Endometrium (tissue), 2 donors: ENCODE measurements at regions not wholly inside any gene's neighbourhood (a gene's known extent, or its start where the extent isn't known, plus 50 kb on each side); places are given as distances from the start of the nearest gene placed in this dataset.
"Not testable (repeated sequence)": the region's sequence is repeated elsewhere in the genome, so short reads cannot be mapped to it uniquely, and the experiment has no call there.

Source experiments
- FAIRE-seq: peaks from 2 replicates; lab custom pipeline; 2012; peaks lifted over from hg19 to GRCh38; lab: Jason Lieb, UNC
- donor health status: control.
- donor health status: control.

DNA sequence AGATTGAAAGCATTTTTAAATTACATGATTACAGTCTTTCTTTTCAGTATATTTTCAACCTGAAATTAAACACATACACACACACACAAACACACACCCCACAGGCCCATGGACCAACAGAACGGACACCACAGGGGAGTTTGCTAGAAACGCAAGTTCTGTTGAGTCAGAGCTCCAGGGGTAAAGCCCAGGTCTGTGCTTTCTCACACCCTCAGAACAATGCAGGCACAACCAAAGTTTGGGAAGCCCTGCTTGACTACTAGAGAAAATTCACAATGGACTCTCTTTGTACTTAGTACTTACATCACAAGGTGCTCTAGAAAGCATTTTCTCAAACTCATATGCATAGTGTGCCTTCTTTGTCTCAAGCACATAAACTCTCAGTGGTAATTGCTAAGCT lies 704.0 kb upstream of the IGFBP3 start:
- no peak for FAIRE-seq

DNA sequence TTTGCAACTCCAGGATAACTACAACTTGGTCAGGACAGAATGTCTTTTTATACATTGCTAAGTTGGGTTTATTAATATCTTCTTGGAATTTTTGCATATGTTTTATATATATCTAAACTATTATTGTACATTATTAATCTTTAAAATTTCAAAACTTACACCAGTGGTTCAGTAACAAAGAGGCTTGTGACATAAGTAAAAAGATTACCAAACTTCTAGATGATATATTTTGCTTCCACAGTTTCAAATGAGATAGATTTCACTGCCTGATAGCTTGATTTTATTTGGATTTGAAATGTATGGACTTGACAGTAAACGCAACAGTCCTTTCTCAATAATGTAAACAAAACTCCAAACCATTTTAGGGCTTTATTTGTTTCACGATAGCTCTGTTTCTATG lies 701.2 kb upstream of the IGFBP3 start:
- peak; percentile 12 for FAIRE-seq

DNA sequence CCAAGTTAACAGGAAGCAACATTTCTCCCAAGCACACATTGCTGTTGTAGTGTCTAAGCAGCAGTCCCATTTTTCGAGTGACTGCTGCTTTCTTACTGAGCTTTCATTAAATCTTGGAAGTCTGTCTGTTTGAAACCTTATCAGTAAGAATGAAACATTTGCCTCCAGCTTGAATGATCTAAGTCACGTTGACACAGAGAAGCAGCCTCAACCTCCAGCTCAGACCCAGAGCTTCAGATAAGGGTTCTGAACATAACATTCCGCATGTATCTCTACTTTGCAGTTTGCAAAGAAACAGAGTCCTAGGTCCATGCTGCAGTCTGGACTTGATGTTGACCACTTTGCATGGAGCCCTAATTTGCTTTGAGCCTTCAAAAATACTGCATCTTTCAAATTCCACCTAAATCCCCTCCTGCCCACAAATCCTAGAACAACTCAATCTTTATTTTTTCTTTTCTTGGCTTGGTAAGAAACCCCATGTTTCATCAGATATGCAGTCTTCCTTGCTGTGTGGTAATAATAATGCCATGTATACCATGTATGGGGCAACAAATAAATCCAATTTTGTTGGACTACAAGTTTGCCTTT lies 698.7 kb upstream of the IGFBP3 start:
- no peak for FAIRE-seq

DNA sequence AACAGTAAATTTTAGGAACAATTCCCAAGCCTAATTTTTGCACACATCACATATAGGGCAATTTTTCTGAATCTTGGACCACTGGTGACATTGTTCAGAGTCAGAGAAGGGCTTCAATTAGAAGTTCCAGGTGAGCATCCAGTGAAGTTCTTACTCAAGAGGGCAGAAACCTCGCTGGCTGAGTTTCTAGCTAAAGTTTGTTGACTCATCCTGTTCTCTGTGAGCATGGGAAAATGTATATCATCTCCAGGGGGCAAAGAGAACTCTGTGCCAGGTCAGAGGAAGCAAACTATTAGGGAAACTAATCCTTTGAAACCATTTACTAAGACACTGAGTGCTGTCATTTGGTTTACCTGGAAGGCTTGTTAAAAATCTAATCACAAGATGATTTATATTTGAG lies 695.6 kb upstream of the IGFBP3 start:
- FAIRE-seq: no peak

DNA sequence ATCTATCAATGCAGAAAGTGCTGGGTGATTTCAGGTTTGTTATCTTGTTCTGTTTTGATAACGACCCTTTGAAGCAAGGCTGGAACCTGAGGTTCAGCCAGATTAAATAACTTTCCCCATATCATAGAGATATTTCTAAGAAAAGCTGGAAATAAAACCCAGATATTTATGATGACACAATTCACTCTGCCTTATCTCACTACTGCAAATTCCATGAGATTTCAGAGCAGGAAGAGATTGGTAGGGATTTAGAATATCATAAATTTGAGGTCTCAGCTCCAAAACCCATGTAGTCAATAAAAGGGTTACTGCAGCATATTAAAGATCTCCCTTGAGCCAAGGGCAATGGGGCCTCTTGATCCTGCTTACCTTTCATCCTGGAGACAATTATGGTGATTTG lies 692.5 kb upstream of the IGFBP3 start:
- no peak for FAIRE-seq

DNA sequence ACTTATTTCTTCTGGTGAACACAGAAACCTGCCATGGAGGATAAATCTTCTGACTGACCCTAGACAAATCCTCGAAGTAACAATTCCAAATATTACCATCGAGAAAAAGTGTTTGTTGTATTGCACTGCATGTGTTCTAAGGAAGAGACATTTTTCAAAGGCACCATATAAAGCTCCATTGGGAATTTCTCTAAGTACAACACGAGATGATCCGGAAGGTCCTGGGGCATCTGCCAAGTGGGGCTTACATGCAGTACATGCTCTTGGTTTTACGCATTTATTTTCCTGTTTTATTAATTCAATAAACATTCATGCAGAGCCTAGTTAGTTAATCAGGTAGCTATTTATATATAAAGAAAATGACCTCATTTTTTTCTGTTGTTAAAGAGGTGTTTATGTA lies 692.0 kb upstream of the IGFBP3 start:
- no peak for FAIRE-seq

DNA sequence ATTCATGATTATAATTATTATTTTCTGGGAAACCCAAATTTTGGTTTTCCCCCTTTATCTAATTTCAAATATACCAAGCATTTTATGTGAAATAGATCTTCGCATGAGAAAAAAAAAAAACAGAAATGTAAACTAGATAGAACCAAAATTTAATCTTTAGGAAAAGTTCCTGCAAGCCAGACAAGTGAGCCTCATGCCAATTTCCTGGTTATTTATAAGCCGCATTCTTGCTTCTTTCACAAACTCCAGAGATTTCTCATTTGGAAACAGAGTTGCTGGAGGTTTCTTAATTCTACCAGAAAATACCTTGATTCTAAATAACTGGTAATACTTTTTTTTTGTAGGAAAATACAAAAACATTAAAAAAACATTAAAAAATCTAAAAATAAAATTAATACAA lies 690.4 kb upstream of the IGFBP3 start:
- no peak for FAIRE-seq

DNA sequence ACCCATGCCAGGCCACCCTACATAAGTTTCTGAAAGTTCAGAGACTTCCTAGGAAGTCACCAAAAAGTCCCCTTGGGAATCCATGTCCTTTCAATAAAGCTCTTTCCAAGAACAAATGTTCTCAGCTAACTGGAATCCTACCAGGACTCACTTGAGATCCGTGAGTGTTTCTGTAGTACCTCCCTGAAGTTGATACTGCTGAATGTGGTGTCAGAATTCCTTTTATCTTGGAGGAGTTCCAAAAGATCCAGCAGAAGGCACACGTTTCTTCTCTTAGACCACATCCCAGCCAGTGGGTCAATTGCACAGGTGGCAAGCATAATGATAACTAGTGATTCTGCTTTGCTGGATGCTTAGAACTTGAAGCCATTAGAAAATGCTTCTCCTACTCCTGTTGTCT lies 689.7 kb upstream of the IGFBP3 start:
- no peak for FAIRE-seq

DNA sequence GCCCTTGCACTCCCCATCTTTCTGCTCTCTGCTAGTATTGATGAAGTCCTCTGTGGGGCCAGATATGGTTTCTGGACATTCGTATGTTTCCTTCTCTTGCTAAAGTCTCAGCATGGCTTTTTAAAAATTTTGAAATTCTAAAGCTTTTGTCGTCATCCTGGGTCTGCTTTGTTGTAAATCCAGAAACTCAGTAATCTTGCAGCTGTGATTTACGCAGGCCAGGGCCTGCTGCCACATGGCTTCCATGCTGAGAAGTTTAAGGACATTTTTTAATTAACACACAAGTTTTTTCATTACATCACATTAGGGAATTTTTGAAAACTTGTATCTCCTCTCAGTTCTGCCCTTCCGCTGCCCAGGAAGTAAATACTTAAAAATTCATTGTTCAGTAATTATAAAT lies 686.1 kb upstream of the IGFBP3 start:
- no peak for FAIRE-seq

DNA sequence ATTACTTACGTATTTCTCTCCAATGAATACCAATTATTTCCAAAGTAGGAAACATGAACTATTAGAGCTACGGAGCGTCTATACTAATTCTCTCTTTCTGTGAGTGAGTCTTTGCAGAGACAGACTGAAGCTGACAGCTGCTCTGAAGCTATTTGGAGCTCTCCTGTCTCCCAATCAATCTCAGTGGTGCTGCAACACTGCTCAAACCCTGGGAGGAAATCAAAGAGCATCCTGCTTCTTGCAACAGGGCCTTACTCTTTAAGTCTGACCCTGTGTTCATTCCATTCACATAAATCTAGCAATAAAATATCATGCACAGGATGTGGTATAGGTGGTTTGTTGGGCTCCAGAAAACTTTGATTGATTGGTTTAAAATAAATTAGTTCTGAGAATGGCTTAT lies 685.7 kb upstream of the IGFBP3 start:
- FAIRE-seq: no peak

DNA sequence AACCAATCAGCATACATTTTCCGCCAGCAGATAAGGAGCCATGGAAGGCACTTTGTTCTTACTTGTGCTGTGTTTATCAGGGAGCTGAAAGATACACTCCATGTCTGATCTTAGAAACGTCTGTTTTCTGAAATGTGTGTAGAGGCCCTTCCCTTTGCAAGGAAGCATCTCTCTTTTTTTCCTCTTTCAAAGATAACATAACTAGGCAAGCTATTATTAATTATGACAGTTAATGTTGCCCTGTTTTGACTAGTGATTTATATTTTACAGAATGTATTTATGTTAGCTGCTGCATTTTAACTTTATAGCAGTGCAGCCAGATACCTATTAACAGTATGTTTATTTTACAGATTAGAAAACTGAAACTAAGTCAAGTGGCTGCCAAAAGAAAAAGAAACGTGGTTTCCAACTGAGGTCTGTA lies 683.2 kb upstream of the IGFBP3 start:
- no peak for FAIRE-seq

DNA sequence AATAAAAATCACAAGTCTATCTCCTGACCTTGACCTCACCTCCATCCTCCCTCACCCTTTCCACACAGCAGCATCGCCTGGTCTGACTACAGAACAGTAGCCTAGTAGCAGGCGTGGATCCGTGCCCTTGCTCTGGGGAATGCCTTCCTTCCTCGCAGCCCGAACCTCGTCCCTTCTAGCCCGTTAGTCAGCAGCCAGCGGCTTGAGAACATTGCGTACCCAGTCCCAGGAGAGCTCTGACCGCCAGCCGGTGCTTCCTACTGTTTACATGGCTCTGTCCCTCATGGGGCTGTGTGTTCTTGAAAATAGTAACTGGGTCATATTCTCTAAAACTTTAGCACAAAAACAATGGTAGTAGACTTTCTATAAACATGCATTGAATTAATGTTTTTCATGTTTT lies 682.7 kb upstream of the IGFBP3 start:
- no peak for FAIRE-seq

DNA sequence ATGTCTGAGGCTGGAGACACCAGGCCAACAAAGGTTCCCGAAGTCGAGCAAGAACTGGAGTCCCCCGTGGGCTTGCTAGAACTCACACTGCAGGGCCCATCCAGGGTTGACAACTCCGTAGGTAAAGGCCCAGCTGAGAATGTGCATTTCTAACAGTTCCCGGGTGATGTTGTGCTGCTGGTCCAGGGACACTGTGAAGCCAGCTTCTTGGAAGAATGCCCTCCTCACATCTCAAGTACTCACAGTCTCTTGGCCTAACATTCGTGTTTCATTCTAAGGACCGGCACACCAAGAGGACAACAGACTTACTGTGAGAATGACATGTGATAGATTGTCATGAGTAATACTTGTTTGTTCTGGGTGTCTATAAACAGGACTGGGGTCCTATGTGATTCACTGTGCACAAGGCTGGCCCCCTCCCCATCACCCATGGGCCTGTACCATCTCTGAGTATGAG lies 682.3 kb upstream of the IGFBP3 start:
- no peak for FAIRE-seq

DNA sequence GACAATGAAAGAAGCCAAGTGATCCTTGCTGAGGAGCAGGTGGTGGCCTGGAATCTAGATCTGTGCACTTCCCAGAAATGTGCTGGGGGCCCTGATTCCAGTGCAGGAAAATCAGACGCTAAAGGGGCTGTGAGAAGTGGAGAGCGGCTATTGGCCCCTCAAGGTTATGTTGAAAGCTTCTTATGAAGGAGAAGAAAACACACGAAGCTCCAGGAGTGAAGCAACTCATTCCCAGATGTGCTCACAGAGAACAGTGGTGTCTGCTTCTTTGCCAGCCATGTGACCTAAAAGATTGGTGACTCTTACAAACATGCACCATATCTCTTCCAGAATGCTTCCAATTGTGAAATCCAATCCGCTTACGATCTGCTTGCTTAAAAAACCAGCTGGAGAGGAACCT lies 679.3 kb upstream of the IGFBP3 start:
- FAIRE-seq: no peak

DNA sequence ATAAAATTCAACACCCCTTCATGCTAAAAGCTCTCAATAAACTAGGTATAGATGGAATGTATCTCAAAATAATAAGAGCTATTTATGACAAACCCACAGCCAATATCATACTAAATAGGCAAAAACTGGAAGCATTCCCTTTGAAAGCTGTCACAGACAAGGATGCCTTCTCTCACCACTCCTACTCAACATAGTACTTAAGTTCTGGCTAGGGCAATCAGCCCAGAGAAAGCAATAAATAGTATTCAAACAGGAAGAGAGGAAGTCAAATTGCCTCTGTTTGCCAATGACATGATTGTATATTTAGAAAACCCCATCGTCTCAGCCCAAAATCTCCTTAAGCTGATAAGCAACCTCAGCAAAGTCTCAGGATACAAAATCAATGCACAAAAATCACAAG lies 673.8 kb upstream of the IGFBP3 start:
- FAIRE-seq: not testable (repeated sequence)

DNA sequence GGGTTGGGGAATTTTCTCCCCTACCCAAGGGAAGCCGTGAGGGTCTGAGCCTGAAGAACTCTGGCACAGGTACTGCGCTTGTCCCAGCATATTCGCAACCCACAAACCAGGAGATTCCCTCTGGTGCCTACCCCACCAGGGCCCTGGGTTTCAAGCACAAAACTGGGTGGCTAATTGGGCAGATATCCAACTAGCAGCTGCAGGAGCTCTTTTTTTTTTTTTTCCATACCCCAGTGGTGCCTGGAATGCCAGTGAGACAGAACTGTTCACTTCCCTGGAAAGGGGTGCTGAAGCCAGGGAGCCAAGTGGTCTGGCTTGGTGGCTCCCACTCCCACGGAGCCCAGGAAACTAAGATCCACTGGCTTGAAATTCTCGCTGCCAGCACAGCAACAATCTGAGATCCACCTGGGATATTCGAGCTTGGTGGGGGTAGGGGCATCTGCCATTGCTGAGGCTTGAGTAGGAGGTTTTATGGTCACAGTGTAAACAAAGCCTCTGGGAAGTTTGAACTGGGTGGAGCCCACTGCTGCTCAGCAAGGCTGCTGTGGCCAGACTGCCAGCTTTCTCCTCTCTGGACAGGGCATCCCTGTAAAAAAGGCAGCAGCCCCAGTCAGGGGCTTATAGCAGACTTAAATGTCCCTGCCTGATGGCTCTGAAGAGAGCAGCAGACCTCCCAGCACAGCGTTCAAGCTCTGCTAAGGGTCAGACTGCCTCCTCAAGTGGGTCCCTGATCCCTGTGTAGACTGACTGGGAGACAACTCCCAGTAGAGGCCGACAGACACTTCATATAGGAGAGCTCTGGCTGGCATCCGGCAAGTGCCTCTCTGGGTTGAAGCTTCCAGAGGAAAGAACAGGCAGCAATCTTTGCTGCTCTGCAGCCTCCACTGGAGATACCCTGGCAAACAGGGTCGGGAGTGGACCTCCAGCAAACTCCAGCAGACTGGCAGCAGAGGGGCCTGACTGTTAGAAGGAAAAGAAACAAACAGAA lies 670.1 kb upstream of the IGFBP3 start:
- FAIRE-seq: not testable (repeated sequence)

DNA sequence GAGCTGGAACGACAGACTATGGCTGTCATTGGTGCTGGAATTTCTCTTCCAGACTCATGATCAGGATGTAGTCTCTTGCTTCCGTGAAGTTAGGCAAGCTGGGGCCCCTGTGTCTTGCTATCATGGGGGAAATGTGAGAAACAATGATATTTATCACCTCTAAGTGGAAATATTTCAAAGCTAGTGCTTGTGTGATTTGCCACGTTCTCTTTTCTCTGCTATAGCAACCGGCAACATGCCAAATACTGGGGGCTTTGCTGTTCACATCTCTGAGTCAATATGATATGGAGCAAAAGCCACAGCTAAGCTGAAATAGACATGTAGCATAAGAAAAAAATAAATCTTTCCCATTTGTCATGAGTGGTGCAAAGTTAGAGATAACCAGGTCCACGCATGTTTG lies 668.2 kb upstream of the IGFBP3 start:
- no peak for FAIRE-seq

DNA sequence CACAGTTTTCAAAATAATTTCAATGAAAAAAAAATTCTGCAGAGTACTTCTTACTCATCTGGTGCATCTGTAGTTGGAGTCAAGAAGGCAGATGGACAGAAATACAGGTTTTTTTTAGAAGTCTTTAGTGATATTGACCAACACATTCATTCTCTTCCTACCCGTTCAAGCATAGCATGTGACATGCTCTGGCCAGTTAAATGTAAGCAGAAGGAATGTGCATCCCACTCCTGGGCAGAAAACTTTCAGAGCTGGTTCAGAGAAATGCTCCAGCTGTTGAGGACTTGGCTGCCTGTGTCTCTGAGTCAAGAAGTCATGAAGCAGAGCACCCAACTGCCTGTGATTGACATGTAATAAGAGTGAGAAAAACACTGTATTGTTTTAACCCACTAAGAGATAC lies 665.3 kb upstream of the IGFBP3 start:
- no peak for FAIRE-seq

DNA sequence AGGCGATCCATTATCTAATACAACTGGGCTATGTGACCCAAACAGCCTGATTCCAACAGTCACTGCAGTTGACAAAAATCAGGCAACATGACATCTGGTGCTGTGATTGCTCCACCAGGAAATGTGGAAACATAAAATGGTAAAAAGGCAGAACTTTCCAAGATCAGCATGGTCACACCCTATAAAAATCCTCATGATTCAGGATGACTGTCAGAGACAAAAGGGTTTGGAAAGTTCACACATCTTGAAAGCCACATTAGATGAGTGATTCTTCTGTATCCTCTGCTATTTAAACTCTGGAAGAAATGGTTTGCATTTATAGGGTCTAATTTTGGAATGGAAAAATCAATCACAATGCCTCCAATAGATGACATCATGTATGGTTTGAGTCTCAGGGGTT lies 662.6 kb upstream of the IGFBP3 start:
- FAIRE-seq: no peak

DNA sequence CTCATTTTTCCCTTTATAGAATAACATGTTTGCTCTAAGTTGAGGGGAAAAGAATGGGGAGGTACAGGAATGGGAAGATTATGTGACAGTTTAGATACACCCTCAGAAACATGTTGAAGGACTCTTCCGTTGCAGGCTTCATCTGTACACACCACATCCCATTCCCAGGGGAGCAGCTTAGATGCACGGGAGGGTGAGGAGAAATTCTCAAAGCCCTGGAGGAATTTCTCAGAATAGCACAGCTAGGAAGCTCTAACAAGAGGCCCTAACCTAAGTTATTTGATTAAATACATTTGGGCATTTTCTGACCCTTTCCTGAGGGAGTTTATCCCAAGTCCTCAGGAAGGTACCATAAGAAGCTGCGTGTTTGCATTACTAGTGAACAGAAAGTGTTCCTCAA lies 660.2 kb upstream of the IGFBP3 start:
- FAIRE-seq: no peak

DNA sequence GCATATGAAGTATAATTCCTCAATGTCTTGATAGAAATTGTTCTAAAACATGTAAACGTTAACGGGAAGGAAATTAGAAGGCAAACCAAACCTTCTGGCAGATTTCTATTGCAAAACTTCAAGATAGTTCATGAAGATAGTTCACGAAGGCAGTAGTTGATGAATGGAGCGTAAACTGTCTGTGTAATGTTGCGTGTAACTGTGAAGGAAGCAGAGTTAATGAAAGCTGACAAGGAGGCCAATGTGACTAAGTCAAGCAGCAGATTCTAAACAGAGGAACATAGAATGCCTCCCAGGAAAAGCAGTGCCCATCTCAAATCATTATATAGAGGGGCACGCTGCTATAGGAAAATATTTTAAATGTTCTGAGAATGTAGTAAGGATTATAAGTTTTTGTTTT lies 659.7 kb upstream of the IGFBP3 start:
- no peak for FAIRE-seq

DNA sequence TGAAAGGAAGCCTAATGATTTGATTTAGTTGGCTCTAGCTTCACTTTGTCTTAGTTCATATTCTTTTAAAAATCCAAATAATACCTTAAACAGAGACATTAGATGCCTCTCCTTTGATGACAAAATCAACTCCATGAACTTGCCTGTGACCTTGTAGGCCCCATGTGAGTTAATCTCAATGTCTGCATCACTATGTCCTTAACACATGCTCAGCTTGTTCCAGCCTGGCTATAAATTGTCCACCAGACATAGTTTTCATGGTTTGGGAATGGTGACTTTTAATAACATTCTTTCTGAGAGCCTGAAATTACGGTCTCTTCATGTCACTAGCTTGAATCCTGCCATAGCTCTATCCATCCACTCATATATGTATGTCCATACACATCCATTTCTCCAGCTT lies 656.3 kb upstream of the IGFBP3 start:
- no peak for FAIRE-seq

DNA sequence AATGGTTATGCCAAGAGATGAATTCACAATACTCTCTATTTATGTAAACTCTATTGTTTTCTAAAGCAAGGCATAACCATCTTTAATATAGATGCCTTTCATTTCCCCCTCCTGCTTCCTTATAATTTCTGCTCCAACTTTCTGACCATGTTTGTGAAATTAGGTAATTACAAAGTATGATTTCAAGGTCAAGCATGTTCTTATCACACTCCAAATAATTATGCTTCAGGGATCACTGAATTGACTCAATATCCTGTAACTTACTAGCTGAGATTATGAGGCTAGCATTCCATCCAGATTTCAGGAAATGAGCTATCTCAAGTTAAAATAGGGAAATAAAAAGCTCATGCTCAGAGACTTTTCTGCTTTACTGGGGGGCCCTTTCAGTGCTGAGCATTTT lies 655.9 kb upstream of the IGFBP3 start:
- FAIRE-seq: no peak

DNA sequence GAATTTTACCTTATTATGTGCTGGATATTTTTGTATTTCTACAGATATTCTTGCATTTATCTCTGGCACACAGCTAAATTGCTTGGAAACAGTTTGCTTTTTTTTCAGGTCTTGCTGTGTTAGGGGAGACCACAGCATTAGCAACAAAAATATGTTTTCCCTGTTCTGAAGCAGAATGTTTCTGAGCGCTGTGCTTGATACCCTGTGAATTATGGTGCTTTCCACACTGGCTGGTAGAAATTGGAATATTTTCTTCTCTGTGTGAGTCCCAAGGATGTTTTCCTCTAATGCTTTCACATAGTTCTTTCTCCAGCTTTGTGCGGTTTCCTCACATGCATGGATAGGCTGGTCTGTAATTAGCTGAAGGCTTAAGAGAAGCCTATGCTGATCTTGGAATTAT lies 651.6 kb upstream of the IGFBP3 start:
- FAIRE-seq: no peak
